ENCODE measurements at regions not wholly inside any gene's neighbourhood (a gene's known extent, or its start where the extent isn't known, plus 50 kb on each side); places are given as distances from the start of the nearest gene placed in this dataset.
A peak's percentile ranks its signal among the peaks of the same experiment; 100 is the strongest.

DNA sequence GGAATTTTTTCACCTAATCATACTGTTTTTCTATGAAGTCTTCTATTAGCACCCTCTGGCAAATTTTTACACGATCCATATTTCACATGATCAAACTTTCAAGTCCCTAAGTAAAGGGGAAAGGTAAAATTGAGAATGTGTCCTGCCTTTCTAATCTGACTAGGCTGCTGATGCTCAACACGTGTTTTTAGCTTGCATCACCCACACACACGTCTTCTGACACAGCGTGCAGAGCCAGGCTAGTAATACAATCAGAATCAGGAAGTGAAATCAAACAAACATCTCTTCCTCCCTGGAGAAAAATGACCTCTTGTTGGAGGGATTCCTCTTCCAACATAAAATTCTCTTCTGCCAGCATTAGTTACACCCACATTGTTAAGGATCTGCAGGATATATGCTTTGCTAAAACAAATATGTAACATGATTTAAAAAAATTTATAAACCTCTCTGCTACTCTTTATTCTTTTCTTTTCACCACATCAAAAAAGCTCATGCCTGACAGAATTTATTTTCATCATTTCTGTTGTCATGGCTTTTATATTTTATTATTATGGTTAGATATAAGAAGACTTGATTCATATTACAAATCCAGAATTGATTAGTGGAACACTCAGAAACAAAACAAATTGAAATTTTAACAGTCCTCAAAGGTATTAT, 122.4 kb downstream of the RAP2B start:
- H3K4me3 ChIP-seq = no peak overlapping the region
- DNase-seq (peak in 4 of 5 donors; percentile 42 to 72 (median 50)), ATAC-seq (peak; percentile 75 to 94 (median 90))
- H3K27ac ChIP-seq = peak overlapping the region in 8 of 12 donors; percentile 1 to 84 (median 29)
- no peaks in the 10 kb centered on the region for H3K9me3 ChIP-seq
- H3K36me3 ChIP-seq = no peaks in the 10 kb centered on the region
- TF ChIP-seq POLR2A (IDR thresholded peaks at IDR 0.05) = no peak
- no peak for TF ChIP-seq CTCF (IDR thresholded peaks at IDR 0.05)
- intact Hi-C loops (cut with DNase I) = loop anchor here in 4 of 10 donors (2.0 to 10.0 kb wide), 4 partner anchors 60 to 250 kb away; partner anchors contain the start of gene RAP2B (in 3 of the 4)
- WGBS, 4 donors = 26 to 31% (median 28%) methylated on average over 4 of the region's 4 CpGs
- no peaks in the 10 kb centered on the region for H3K27me3 ChIP-seq
- peaks cover 0 to 45% (median 15%) of the 10 kb centered on the region in 12 donors for H3K4me1 ChIP-seq

DNA sequence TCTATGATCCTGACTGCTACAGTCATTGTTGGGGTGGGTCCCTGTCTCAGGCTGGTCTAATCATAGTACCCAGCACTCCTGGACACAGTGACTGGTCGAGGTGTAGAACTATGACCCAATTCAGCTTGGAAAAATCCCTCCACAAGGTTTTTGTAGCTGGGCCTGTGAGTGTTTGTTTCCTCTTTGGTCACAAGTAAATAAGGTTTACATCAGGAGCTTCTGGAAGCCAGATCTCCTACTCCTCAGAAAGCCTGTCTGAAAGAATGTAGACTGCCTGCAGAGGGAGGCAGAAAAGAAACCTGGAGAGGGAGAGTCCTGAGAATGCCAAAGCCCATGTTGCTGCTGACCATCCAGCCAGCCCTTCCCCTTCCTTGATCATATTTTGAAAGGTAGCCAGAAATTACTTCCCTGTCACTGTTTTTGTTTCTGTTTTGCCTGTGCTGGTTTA, 123.2 kb downstream of the RAP2B start:
- Histone ChIP-seq H3K4me1 (peaks cover 0 to 53% (median 15%) of the 10 kb centered on the region in 12 donors), H3K36me3 (no peaks in the 10 kb centered on the region), H3K4me3 (no peak overlapping the region), H3K27me3 (no peaks in the 10 kb centered on the region), H3K9me3 (no peaks in the 10 kb centered on the region), H3K27ac (peak overlapping the region in 8 of 12 donors; percentile 20 to 84 (median 38))
- peak in 2 of 4 donors; percentile 68 to 70 for ATAC-seq
- peak in 2 of 5 donors; percentile 18 to 30 for DNase-seq
- no peak for TF ChIP-seq POLR2A (IDR thresholded peaks at IDR 0.05)
- no peak for TF ChIP-seq CTCF (IDR thresholded peaks at IDR 0.05)
- intact Hi-C loops (cut with DNase I) = loop anchor here in 6 of 10 donors (2.0 to 10.0 kb wide), 6 partner anchors 60 to 250 kb away; partner anchors contain the start of gene RAP2B (in 6 of the 6)
- 39 to 53% (median 43%) methylated on average over 1 of the region's 1 CpG for WGBS, 4 donors

DNA sequence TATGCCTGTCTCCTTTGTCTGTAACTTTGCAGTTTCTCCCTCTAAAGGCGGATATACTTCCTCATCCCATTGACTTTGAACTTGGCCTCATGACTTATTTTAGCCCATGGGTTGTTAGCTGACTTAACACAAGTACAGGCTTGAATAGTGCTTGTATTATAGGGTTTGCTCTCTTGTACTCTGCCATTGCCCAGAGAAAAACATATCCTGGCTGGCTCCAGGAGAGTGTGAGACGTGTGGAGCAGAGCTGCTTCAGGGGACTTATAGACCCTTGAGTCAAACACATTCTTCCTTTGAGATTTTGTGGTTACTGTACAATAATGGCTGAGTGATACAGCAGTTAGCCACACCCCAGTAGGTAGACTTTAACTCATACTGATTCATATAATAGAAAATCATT, 124.0 kb downstream of the RAP2B start:
- WGBS, 4 donors = 75 to 86% (median 83%) methylated on average over 2 of the region's 2 CpGs
- ATAC-seq (peak in 2 of 4 donors; percentile 16 to 23), DNase-seq (no peak)
- Histone ChIP-seq H3K36me3 (no peaks in the 10 kb centered on the region), H3K4me3 (no peak overlapping the region), H3K27ac (peak overlapping the region in 7 of 12 donors; percentile 20 to 84 (median 35)), H3K9me3 (no peaks in the 10 kb centered on the region), H3K27me3 (no peaks in the 10 kb centered on the region), H3K4me1 (peaks cover 0 to 60% (median 15%) of the 10 kb centered on the region in 12 donors)
- no peak for TF ChIP-seq POLR2A (IDR thresholded peaks at IDR 0.05)
- no peak for TF ChIP-seq CTCF (IDR thresholded peaks at IDR 0.05)
- intact Hi-C loops (cut with DNase I) = loop anchor here in 6 of 10 donors (2.0 to 10.0 kb wide), 6 partner anchors 61 to 251 kb away; partner anchors contain the start of gene RAP2B (in 6 of the 6)

GRCh38 chr3:153287017-153287416, 125.0 kb downstream of the RAP2B start:
- H3K27me3 ChIP-seq = no peaks in the 10 kb centered on the region
- TF ChIP-seq POLR2A (IDR thresholded peaks at IDR 0.05) = no peak
- no peak for TF ChIP-seq CTCF (IDR thresholded peaks at IDR 0.05)
- no peaks in the 10 kb centered on the region for H3K9me3 ChIP-seq
- 96 to 98% (median 97%) methylated on average over 3 of the region's 3 CpGs for WGBS, 4 donors
- ATAC-seq (no peak), DNase-seq (no peak)
- H3K4me3 ChIP-seq = no peak overlapping the region
- peak overlapping the region in 1 of 12 donors; percentile 84 for H3K27ac ChIP-seq
- intact Hi-C loops (cut with DNase I) = loop anchor here in 6 of 10 donors (5.0 to 10.0 kb wide), 5 partner anchors 62 to 252 kb away; partner anchors contain the start of gene RAP2B (in 5 of the 6)
- H3K4me1 ChIP-seq = peaks cover 0 to 69% (median 15%) of the 10 kb centered on the region in 12 donors
- no peaks in the 10 kb centered on the region for H3K36me3 ChIP-seq

Measured in heart left ventricle (tissue), 16 donors.